ENCODE measurements at regions not wholly inside any gene's neighbourhood (a gene's known extent, or its start where the extent isn't known, plus 50 kb on each side); places are given as distances from the start of the nearest gene placed in this dataset.

- TF ChIP-seq, protein P1, sequence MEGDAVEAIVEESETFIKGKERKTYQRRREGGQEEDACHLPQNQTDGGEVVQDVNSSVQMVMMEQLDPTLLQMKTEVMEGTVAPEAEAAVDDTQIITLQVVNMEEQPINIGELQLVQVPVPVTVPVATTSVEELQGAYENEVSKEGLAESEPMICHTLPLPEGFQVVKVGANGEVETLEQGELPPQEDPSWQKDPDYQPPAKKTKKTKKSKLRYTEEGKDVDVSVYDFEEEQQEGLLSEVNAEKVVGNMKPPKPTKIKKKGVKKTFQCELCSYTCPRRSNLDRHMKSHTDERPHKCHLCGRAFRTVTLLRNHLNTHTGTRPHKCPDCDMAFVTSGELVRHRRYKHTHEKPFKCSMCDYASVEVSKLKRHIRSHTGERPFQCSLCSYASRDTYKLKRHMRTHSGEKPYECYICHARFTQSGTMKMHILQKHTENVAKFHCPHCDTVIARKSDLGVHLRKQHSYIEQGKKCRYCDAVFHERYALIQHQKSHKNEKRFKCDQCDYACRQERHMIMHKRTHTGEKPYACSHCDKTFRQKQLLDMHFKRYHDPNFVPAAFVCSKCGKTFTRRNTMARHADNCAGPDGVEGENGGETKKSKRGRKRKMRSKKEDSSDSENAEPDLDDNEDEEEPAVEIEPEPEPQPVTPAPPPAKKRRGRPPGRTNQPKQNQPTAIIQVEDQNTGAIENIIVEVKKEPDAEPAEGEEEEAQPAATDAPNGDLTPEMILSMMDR (IDR thresholded peaks at IDR 0.05; ENCODE audit: low read depth, low read length, poor library complexity, severe bottlenecking) = no peak
- no peak for TF ChIP-seq EZH2phosphoT487 (IDR thresholded peaks at IDR 0.05; ENCODE audit: borderline replicate concordance, low read length)
Measured at GRCh38 chr5:68647743-68648142, 432.2 kb downstream of the PIK3R1 start.

Data from DOHH2 (cell line).